Endothelial cell of umbilical vein (primary cell): ENCODE measurements at regions not wholly inside any gene's neighbourhood (a gene's known extent, or its start where the extent isn't known, plus 50 kb on each side); places are given as distances from the start of the nearest gene placed in this dataset.

Experiments used
- BruUV-seq: library from RNA; stranded (reverse); fragments of 400-500 nt; replicated peaks from 2 replicates; lab custom pipeline; 2021; lab: Mats Ljungman, UMichigan
- CTCF ChIA-PET: fragments of 300-600, 350-600 bp; sonication (Branson Sonifier 250); formaldehyde crosslinking; loops from one replicate; lab custom pipeline; 2021; ENCODE audit warnings: antibody characterized with exemption, inconsistent platforms; lab: Charles Lee
- POLR2A ChIA-PET: fragments of 300-600, 350-600 bp; sonication (Branson Sonifier 250); formaldehyde crosslinking; loops from one replicate; lab custom pipeline; 2021; ENCODE audit warnings: antibody characterized with exemption, inconsistent platforms; lab: Charles Lee
- DNase-seq: peaks from one replicate; pipeline ENCODE4 v3.0.0-alpha.2; 2011; ENCODE audit warnings: low read depth, low spot score
- FAIRE-seq: peaks from 2 replicates; lab custom pipeline; 2011; peaks lifted over from hg19 to GRCh38; lab: Jason Lieb, UNC
- H2AFZ ChIP-seq: 2 replicates; pipeline ENCODE4 v1.6.0; 2012; ENCODE audit warnings: low read depth, low read length, control low read depth, inconsistent platforms
- H3K27ac ChIP-seq: 2 replicates; pipeline ENCODE4 v1.5.1; 2011; ENCODE audit warnings: low read depth, mild to moderate bottlenecking, control low read depth, low read length, moderate library complexity; ENCODE audit not compliant: insufficient read depth
- H3K27me3 ChIP-seq, 2 experiments: 2 replicates each; pipeline versions ENCODE4 v1.6.0 to v1.6.1; 2011; ENCODE audit warnings: low read length in 2 of 2, mixed read lengths in 1 of 2; ENCODE audit not compliant: control insufficient read depth in 2 of 2, insufficient read depth in 2 of 2
- H3K36me3 ChIP-seq, 2 experiments: 2 replicates in 1 of 2; 3 replicates in 1 of 2; pipeline ENCODE4 v1.5.1; 2011; ENCODE audit warnings: low read length in 2 of 2, mild to moderate bottlenecking in 1 of 2, moderate library complexity in 1 of 2; ENCODE audit not compliant: control insufficient read depth in 2 of 2, insufficient read depth in 2 of 2; ENCODE audit errors: extremely low read depth in 1 of 2
- H3K4me1 ChIP-seq: 3 replicates; pipeline ENCODE4 v1.5.1; 2011; ENCODE audit warnings: mild to moderate bottlenecking, low read length; ENCODE audit not compliant: control insufficient read depth, insufficient read depth; ENCODE audit errors: extremely low read depth
- H3K4me2 ChIP-seq: 2 replicates; pipeline ENCODE4 v1.6.1; 2011; ENCODE audit warnings: low read length, control low read depth, mixed read lengths; ENCODE audit not compliant: insufficient read depth
- H3K4me3 ChIP-seq, 3 experiments: fragments of 200-600 bp in 1 of 3; sonication (generic), shearing (Covaris generic) in 1 of 3; replicated peaks in 1 of 3; 2 replicates each; pipeline ENCODE4 v1.5.1; 2011 to 2016; ENCODE audit warnings: control low read depth in 3 of 3, low read length in 3 of 3, mild to moderate bottlenecking in 2 of 3, inconsistent platforms in 1 of 3, low read depth in 1 of 3, moderate library complexity in 1 of 3; ENCODE audit not compliant: insufficient read depth in 1 of 3
- H3K79me2 ChIP-seq: 2 replicates; pipeline ENCODE4 v1.6.0; 2012; ENCODE audit warnings: low read length, inconsistent platforms; ENCODE audit not compliant: control insufficient read depth, insufficient read depth
- H3K9ac ChIP-seq: replicated peaks from 2 replicates; pipeline ENCODE3; 2011; ENCODE audit warnings: low read length, control low read depth; ENCODE audit not compliant: insufficient read depth; ENCODE audit errors: extremely low read depth
- H3K9me1 ChIP-seq: replicated peaks from 3 replicates; pipeline ENCODE4 v1.6.0; 2011; ENCODE audit warnings: mild to moderate bottlenecking, low read length; ENCODE audit not compliant: control insufficient read depth, insufficient read depth; ENCODE audit errors: extremely low read depth
- H3K9me3 ChIP-seq: replicated peaks from 2 replicates; pipeline ENCODE4 v1.5.1; 2012; ENCODE audit warnings: low read length, inconsistent platforms; ENCODE audit not compliant: control insufficient read depth, insufficient read depth
- H4K20me1 ChIP-seq: replicated peaks from 2 replicates; pipeline ENCODE3; 2011; ENCODE audit warnings: mild to moderate bottlenecking, low read length; ENCODE audit not compliant: control insufficient read depth, insufficient read depth; ENCODE audit errors: extremely low read depth
- CTCF ChIP-seq, 2 donors: IDR thresholded peaks; 1 replicate in 1 of 2; 2 replicates in 1 of 2; pipeline ENCODE4 v1.5.1; 2011; ENCODE audit warnings: low read length in 2 of 2, mild to moderate bottlenecking in 2 of 2, moderate library complexity in 2 of 2, control low read depth in 1 of 2, inconsistent platforms in 1 of 2, low read depth in 1 of 2; ENCODE audit not compliant: insufficient read depth in 1 of 2; ENCODE audit errors: extremely low read depth in 1 of 2
- EZH2 ChIP-seq: IDR thresholded peaks from 2 replicates; pipeline ENCODE4 v1.6.1; 2012; ENCODE audit warnings: borderline replicate concordance, low read depth, mild to moderate bottlenecking, moderate library complexity, low read length, inconsistent platforms; ENCODE audit not compliant: severe bottlenecking
- FOS ChIP-seq: IDR thresholded peaks from 2 replicates; pipeline ENCODE4 v1.6.1; 2011; ENCODE audit warnings: mild to moderate bottlenecking, low read length, moderate library complexity, borderline replicate concordance; ENCODE audit not compliant: insufficient read depth
- GATA2 ChIP-seq: IDR thresholded peaks from 2 replicates; pipeline ENCODE4 v1.7.0; 2011; ENCODE audit warnings: low read depth, mild to moderate bottlenecking, moderate library complexity, mixed read lengths, low read length; ENCODE audit not compliant: insufficient read length, insufficient read depth
- JUN ChIP-seq: IDR thresholded peaks from 2 replicates; pipeline ENCODE4 v1.6.1; 2011; ENCODE audit warnings: borderline replicate concordance, low read depth; ENCODE audit not compliant: insufficient read length, insufficient read depth
- MAX ChIP-seq: IDR thresholded peaks from 2 replicates; pipeline ENCODE4 v1.6.1; 2011; ENCODE audit not compliant: insufficient read depth, insufficient read length
- MYC ChIP-seq: IDR thresholded peaks from one replicate; pipeline ENCODE4 v1.6.1; 2011; ENCODE audit warnings: mild to moderate bottlenecking, low read depth, low read length
- POLR2A ChIP-seq: IDR thresholded peaks from 2 replicates; pipeline ENCODE4 v1.6.1; 2012; ENCODE audit warnings: low read depth, mild to moderate bottlenecking, control low read depth, low read length
- POLR2AphosphoS5 ChIP-seq: IDR thresholded peaks from 2 replicates; pipeline ENCODE4 v1.6.1; 2012; ENCODE audit warnings: low read depth, mild to moderate bottlenecking, control low read depth, low read length, moderate library complexity; ENCODE audit not compliant: insufficient read depth
- dilution Hi-C: fragments of 300-500 bp; cut with MboI; formaldehyde crosslinking; loops from one replicate; pipeline ENCODE4 v1.15.0; 2019; ENCODE audit warnings: low sequenced_read_pairs; ENCODE audit not compliant: extremely low pct_ligation_motif_present
- intact Hi-C: fragments of 100-400 bp; cut with micrococcal nuclease; formaldehyde crosslinking; loops from one replicate; pipeline ENCODE4 v1.10.0; 2022

DNA sequence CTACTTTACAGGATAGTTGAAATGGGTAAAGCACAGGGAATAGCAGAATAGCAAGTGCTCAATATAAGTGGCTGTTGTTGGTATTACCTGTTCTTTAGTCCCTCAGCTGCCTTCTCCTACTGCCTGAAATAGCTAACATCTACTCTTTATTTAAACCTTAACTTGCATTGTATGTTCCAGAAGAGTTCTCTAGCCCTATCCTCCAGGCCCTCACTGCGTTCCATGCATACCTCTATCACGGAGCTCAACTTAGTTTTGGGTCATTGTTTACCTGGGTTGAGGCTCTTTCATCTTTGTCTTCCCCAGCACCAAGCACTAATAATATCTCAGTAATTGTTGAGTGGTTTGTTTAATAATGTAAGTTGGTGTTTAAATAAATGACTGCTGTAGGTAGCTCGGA lies 242.2 kb upstream of the FANCL start:
- ChIA-PET POLR2A (no interaction called here), CTCF (no interaction called here)
- Histone ChIP-seq H3K4me3 (no peak overlapping the region), H3K4me2 (no peak overlapping the region), H4K20me1 (no peaks in the 10 kb centered on the region), H3K9ac (no peak overlapping the region), H3K27ac (no peak overlapping the region), H2AFZ (no peak overlapping the region), H3K9me3 (no peaks in the 10 kb centered on the region), H3K27me3 (peaks cover 0 to 1% of the 10 kb centered on the region in 2 experiments), H3K9me1 (no peaks in the 10 kb centered on the region), H3K36me3 (no peaks in the 10 kb centered on the region), H3K4me1 (no peaks in the 10 kb centered on the region), H3K79me2 (no peaks in the 10 kb centered on the region)
- DNase-seq (no peak), FAIRE-seq (no peak)
- TF ChIP-seq JUN (no peak), MYC (no peak), POLR2A (no peak), GATA2 (no peak), FOS (no peak), EZH2 (no peak), MAX (no peak)
- dilution Hi-C loops (no loop called here), intact Hi-C loops (no loop called here)
- no TSS peak for BruUV-seq

DNA sequence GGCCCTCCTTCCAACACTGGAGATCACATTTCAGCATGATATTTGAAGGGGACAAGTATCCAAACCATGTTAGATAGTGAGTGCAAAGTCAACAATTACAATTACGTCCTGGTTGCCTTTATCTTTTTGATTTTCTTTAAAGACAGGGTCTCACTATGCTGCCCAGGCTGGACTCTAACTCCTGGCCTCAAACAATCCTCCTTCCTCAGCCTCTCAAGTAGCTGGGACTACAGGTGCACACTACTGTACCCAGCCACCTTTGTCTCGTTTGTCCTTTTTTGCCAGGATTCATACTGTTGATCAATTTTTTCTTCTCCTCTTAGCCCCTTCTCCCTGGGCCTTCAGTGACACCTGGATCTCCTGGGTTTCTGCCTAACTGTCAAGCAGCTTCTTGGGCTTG lies 240.5 kb upstream of the FANCL start:
- ChIA-PET POLR2A (no interaction called here), CTCF (interaction anchor here (1.7 kb wide), 1 partner anchor 20 kb away, joined by 4 read pairs; no protein-coding TSS in a partner anchor)
- dilution Hi-C loops (no loop called here), intact Hi-C loops (no loop called here)
- no peak for DNase-seq
- Histone ChIP-seq H2AFZ (no peak overlapping the region), H3K4me3 (no peak overlapping the region), H3K4me1 (no peaks in the 10 kb centered on the region), H3K27ac (no peak overlapping the region), H3K9me3 (no peaks in the 10 kb centered on the region), H3K9ac (no peak overlapping the region), H3K27me3 (no peaks in the 10 kb centered on the region), H3K79me2 (no peaks in the 10 kb centered on the region), H3K4me2 (no peak overlapping the region), H3K36me3 (no peaks in the 10 kb centered on the region), H4K20me1 (no peaks in the 10 kb centered on the region), H3K9me1 (no peaks in the 10 kb centered on the region)
- BruUV-seq: no TSS peak
- TF ChIP-seq FOS (no peak), GATA2 (no peak), JUN (no peak), MYC (no peak), POLR2AphosphoS5 (no peak), CTCF (IDR thresholded peaks at IDR 0.05; ENCODE audit: extremely low read depth in 1 of 2, insufficient read depth in 1 of 2, low read depth in 1 of 2, low read length in 2 of 2) (no peak), MAX (no peak)
- no peak for FAIRE-seq
